OCI-LY3 (cell line): ENCODE measurements at regions not wholly inside any gene's neighbourhood (a gene's known extent, or its start where the extent isn't known, plus 50 kb on each side); places are given as distances from the start of the nearest gene placed in this dataset.

Source experiments
- H2AFZ ChIP-seq: fragments of 200-600, 300-600 bp; shearing (Covaris generic); 2 replicates; pipeline ENCODE4 v1.6.0; 2014; ENCODE audit warnings: antibody characterized with exemption, low read depth, low read length
- H3K27ac ChIP-seq: fragments of 200-600, 300-600 bp; sonication (generic); 2 replicates; pipeline ENCODE4 v1.5.1; 2014; ENCODE audit warnings: mild to moderate bottlenecking, low read length, moderate library complexity, mixed read lengths
- H3K27me3 ChIP-seq: fragments of 200-600, 300-600 bp; sonication (generic); 2 replicates; pipeline ENCODE4 v1.6.1; 2014; ENCODE audit warnings: low read depth, low read length, mixed read lengths
- H3K36me3 ChIP-seq: fragments of 200-600, 300-600 bp; sonication (generic); replicated peaks from 2 replicates; pipeline ENCODE3; 2014; ENCODE audit warnings: low read depth, low read length, mixed read lengths
- H3K4me1 ChIP-seq: fragments of 300-600, 200-600 bp; sonication (generic); 2 replicates; pipeline ENCODE4 v1.6.1; 2014; ENCODE audit warnings: low read length, mixed read lengths
- H3K4me2 ChIP-seq: fragments of 200-600, 300-600 bp; sonication (generic); 2 replicates; pipeline ENCODE4 v1.6.1; 2014; ENCODE audit warnings: low read length, mixed read lengths
- H3K4me3 ChIP-seq: fragments of 300-600, 200-600 bp; sonication (generic); 2 replicates; pipeline ENCODE4 v1.5.1; 2014; ENCODE audit warnings: antibody characterized with exemption, mild to moderate bottlenecking, low read length, moderate library complexity
- H3K79me2 ChIP-seq: fragments of 300-600, 200-600 bp; shearing (Covaris generic); 2 replicates; pipeline ENCODE4 v1.6.1; 2014; ENCODE audit warnings: mild to moderate bottlenecking, low read length, mixed read lengths
- H3K9ac ChIP-seq: fragments of 300-600, 200-600 bp; shearing (Covaris generic); 2 replicates; pipeline ENCODE4 v1.6.0; 2014; ENCODE audit warnings: mild to moderate bottlenecking, low read length, moderate library complexity
- H3K9me3 ChIP-seq: fragments of 200-600, 300-600 bp; shearing (Covaris generic); 2 replicates; pipeline ENCODE4 v1.6.1; 2014; ENCODE audit warnings: low read length, mixed read lengths; ENCODE audit not compliant: insufficient read depth
- H4K20me1 ChIP-seq: fragments of 200-600, 300-600 bp; sonication (generic); 2 replicates; pipeline ENCODE4 v1.6.1; 2016; ENCODE audit warnings: low read length, mixed read lengths; ENCODE audit not compliant: insufficient read depth
- CTCF ChIP-seq: fragments of 200-600, 300-600 bp; sonication (generic); IDR thresholded peaks from 2 replicates; pipeline ENCODE4 v1.5.1; 2014; ENCODE audit warnings: antibody characterized with exemption, low read length, low read depth
- EZH2phosphoT487 ChIP-seq: fragments of 200-600 bp; shearing (Covaris generic); IDR thresholded peaks from 2 replicates; pipeline ENCODE4 v1.6.1; 2018; ENCODE audit warnings: antibody characterized with exemption, mixed run types, low read depth

GRCh38 chr18:72201032-72201431 lies 343.1 kb downstream of the CBLN2 start:
- Histone ChIP-seq H3K36me3 (no peaks in the 10 kb centered on the region), H3K27ac (no peak overlapping the region; the same call in 1 of the 2 replicates), H3K9ac (no peak overlapping the region), H4K20me1 (no peaks in the 10 kb centered on the region), H3K4me1 (peaks cover 13% of the 10 kb centered on the region), H3K27me3 (no peaks in the 10 kb centered on the region), H3K4me3 (peak overlapping the region; percentile 14; the same call in 1 of the 2 replicates), H3K4me2 (peak overlapping the region; percentile 38), H2AFZ (peak overlapping the region; percentile 80), H3K9me3 (no peaks in the 10 kb centered on the region; the same call in 1 of the 2 replicates), H3K79me2 (no peaks in the 10 kb centered on the region)
- TF ChIP-seq EZH2phosphoT487, result no peak
- no peak for TF ChIP-seq CTCF

DNA sequence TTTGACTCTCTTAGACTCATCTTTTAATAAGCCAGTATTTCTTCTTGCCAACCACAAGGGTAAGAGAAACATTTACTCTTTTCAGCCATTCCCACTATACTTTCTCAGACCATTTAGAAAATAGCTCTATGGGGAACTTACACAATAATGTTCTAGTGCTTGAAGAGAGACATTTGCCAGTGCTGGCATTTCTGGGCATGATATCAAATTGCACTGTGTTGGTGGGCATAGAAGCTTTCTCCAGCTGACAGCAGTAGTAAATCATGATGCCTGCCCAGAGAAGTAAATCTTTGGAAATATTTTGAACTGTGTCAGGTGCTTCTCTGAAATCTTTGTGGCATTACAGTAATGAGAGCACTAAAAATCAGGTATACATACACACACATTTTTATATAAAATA lies 346.6 kb downstream of the CBLN2 start:
- H3K79me2 ChIP-seq, result no peaks in the 10 kb centered on the region
- H3K36me3 ChIP-seq, result peaks cover 9% of the 10 kb centered on the region
- H2AFZ ChIP-seq, result no peak overlapping the region
- H3K4me2 ChIP-seq, result no peak overlapping the region
- no peak for TF ChIP-seq EZH2phosphoT487
- no peak for TF ChIP-seq CTCF
- peaks cover 6% of the 10 kb centered on the region; the same call in 1 of the 2 replicates for H3K9me3 ChIP-seq
- no peaks in the 10 kb centered on the region for H4K20me1 ChIP-seq
- peaks cover 18% of the 10 kb centered on the region for H3K4me1 ChIP-seq
- H3K27ac ChIP-seq, result no peak overlapping the region
- no peak overlapping the region for H3K4me3 ChIP-seq
- H3K27me3 ChIP-seq, result no peaks in the 10 kb centered on the region
- H3K9ac ChIP-seq, result no peak overlapping the region

DNA sequence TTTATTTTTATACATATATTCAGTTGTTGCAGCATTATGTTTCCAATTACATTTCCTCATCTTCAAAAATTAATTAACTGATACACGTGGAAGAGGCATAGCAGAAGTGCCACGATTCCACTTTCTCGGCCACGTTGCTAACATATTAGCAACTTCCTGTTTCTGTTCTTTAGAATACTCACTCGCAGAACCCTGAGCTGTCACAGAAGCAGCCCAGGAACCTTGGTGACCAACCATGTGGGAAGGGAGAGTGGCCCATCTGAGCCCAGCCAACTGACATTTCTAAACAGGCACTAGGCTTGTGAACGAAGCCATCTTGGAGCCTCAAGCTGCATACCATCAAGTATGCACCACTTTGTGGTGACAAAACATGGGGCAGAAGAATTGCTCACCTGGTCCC lies 350.1 kb downstream of the CBLN2 start:
- Histone ChIP-seq H3K9ac (no peak overlapping the region), H3K36me3 (peaks cover 9% of the 10 kb centered on the region), H4K20me1 (no peaks in the 10 kb centered on the region), H3K27me3 (no peaks in the 10 kb centered on the region), H3K4me2 (no peak overlapping the region), H3K9me3 (peaks cover 6% of the 10 kb centered on the region; the same call in 1 of the 2 replicates), H3K4me1 (peaks cover 5% of the 10 kb centered on the region; the same call in 1 of the 2 replicates), H3K27ac (no peak overlapping the region), H2AFZ (peak overlapping the region; percentile 23), H3K79me2 (no peaks in the 10 kb centered on the region), H3K4me3 (no peak overlapping the region)
- TF ChIP-seq CTCF (no peak), EZH2phosphoT487 (no peak)

DNA sequence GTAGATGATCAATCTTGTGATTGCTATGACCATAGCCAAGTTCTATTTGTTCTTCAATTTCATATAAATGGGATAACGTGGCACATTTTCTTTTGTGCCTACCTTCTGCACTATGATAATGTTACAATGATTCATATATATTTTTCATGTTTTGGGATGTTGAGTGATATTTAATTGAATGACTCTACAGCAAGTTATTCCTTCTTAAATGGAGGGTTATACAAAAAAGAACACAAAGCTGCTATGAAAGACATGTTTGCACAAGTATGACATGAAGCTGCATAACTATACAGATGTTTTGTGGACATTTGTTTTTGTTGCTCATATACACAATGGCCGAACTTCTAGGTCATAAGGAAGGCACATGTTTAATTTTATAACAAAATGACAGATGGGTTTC lies 356.2 kb downstream of the CBLN2 start:
- H3K4me1 ChIP-seq, result no peaks in the 10 kb centered on the region
- no peak overlapping the region for H3K27ac ChIP-seq
- peaks cover 25% of the 10 kb centered on the region for H3K36me3 ChIP-seq

More for the DNA sequence above, 356.2 kb downstream of the CBLN2 start:
- Histone ChIP-seq H3K4me2 (no peak overlapping the region), H3K27me3 (no peaks in the 10 kb centered on the region), H4K20me1 (no peaks in the 10 kb centered on the region), H3K79me2 (no peaks in the 10 kb centered on the region), H3K9ac (no peak overlapping the region), H2AFZ (no peak overlapping the region), H3K4me3 (no peak overlapping the region), H3K9me3 (peaks cover 28% of the 10 kb centered on the region)
- TF ChIP-seq CTCF, result no peak
- no peak for TF ChIP-seq EZH2phosphoT487
